ENCODE measurements at regions not wholly inside any gene's neighbourhood (a gene's known extent, or its start where the extent isn't known, plus 50 kb on each side); places are given as distances from the start of the nearest gene placed in this dataset.
"Not testable (repeated sequence)": the region's sequence is repeated elsewhere in the genome, so short reads cannot be mapped to it uniquely, and the experiment has no call there.

GRCh38 chr9:102941868-102942267 lies 53.3 kb upstream of the CYLC2 start:
- DNase-seq, result no peak

GRCh38 chr9:102922526-102922925 lies 72.6 kb upstream of the CYLC2 start:
- no peak for DNase-seq

GRCh38 chr9:102911185-102911584 lies 83.9 kb upstream of the CYLC2 start:
- DNase-seq, result no peak

GRCh38 chr9:102905795-102906194 lies 89.3 kb upstream of the CYLC2 start:
- not testable (repeated sequence) for DNase-seq

- no peak for DNase-seq
These were observed 103.1 kb upstream of the CYLC2 start for GRCh38 chr9:102892025-102892424.

GRCh38 chr9:102888747-102889146 lies 106.4 kb upstream of the CYLC2 start:
- not testable (repeated sequence) for DNase-seq

- DNase-seq, result no peak
These were observed 119.4 kb upstream of the CYLC2 start for GRCh38 chr9:102875687-102876086.

- no peak for DNase-seq
These were observed 127.6 kb upstream of the CYLC2 start for GRCh38 chr9:102867488-102867887.

- no peak for DNase-seq
These were observed 132.7 kb upstream of the CYLC2 start for GRCh38 chr9:102862478-102862877.

- no peak for DNase-seq
These were observed 139.5 kb upstream of the CYLC2 start for GRCh38 chr9:102855641-102856040.

- DNase-seq, result no peak
These were observed 149.2 kb upstream of the CYLC2 start for GRCh38 chr9:102845827-102846371.

GRCh38 chr9:102844716-102845115 lies 150.4 kb upstream of the CYLC2 start:
- no peak for DNase-seq

GRCh38 chr9:102842423-102842822 lies 152.7 kb upstream of the CYLC2 start:
- no peak for DNase-seq

- no peak for DNase-seq
These were observed 153.8 kb upstream of the CYLC2 start for GRCh38 chr9:102841376-102841775.

GRCh38 chr9:102840335-102840734 lies 154.8 kb upstream of the CYLC2 start:
- DNase-seq, result no peak

- DNase-seq, result no peak
These were observed 162.3 kb upstream of the CYLC2 start for GRCh38 chr9:102832814-102833213.

GRCh38 chr9:102796244-102796643 lies 198.9 kb upstream of the CYLC2 start:
- DNase-seq, result no peak

GRCh38 chr9:102795532-102795931 lies 199.6 kb upstream of the CYLC2 start:
- DNase-seq, result no peak

- DNase-seq, result no peak
These were observed 215.8 kb upstream of the CYLC2 start for GRCh38 chr9:102779356-102779755.

GRCh38 chr9:102778746-102779145 lies 216.4 kb upstream of the CYLC2 start:
- DNase-seq, result no peak

GRCh38 chr9:102770704-102771103 lies 224.4 kb upstream of the CYLC2 start:
- DNase-seq, result no peak

GRCh38 chr9:102769307-102769706 lies 225.8 kb upstream of the CYLC2 start:
- no peak for DNase-seq

- no peak for DNase-seq
These were observed 227.1 kb upstream of the CYLC2 start for GRCh38 chr9:102768002-102768401.

- no peak for DNase-seq
These were observed 228.1 kb upstream of the CYLC2 start for GRCh38 chr9:102767076-102767475.

- DNase-seq, result no peak
These were observed 254.6 kb upstream of the CYLC2 start for GRCh38 chr9:102740578-102740977.

- no peak for DNase-seq
These were observed 266.2 kb upstream of the CYLC2 start for GRCh38 chr9:102728946-102729345.

Measured in NCI-H774 (cell line).